Gastrocnemius medialis (tissue), 4 donors: ENCODE measurements at regions not wholly inside any gene's neighbourhood (a gene's known extent, or its start where the extent isn't known, plus 50 kb on each side); places are given as distances from the start of the nearest gene placed in this dataset.

Experiments
- CTCF ChIP-seq, 5 experiments: fragments of 450-650 bp in 3 of 5; fragments of 200-600 bp in 2 of 5; sonication (generic) in 2 of 5; IDR thresholded peaks in 4 of 5; conservative IDR thresholded peaks in 1 of 5; 1 replicate in 4 of 5; 2 replicates in 1 of 5; pipeline ENCODE4 v1.5.1; 2016 to 2019; ENCODE audit warnings: antibody characterized with exemption in 5 of 5, mild to moderate bottlenecking in 3 of 5, moderate library complexity in 3 of 5
- POLR2A ChIP-seq, 2 donors: fragments of 450-650 bp; IDR thresholded peaks; one replicate each; pipeline ENCODE4 v1.6.1; 2017; ENCODE audit warnings: antibody characterized with exemption in 2 of 2, mild to moderate bottlenecking in 2 of 2, moderate library complexity in 2 of 2

- TF ChIP-seq POLR2A (IDR thresholded peaks at IDR 0.05): no peak
- TF ChIP-seq CTCF (IDR thresholded peaks at IDR 0.05 in 4 of 5, conservative IDR thresholded peaks at IDR 0.05 in 1 of 5): no peak
Measured at GRCh38 chr10:8927705-8928104, 873.2 kb downstream of the GATA3 start.
